ENCODE measurements at regions not wholly inside any gene's neighbourhood (a gene's known extent, or its start where the extent isn't known, plus 50 kb on each side); places are given as distances from the start of the nearest gene placed in this dataset.

DNA sequence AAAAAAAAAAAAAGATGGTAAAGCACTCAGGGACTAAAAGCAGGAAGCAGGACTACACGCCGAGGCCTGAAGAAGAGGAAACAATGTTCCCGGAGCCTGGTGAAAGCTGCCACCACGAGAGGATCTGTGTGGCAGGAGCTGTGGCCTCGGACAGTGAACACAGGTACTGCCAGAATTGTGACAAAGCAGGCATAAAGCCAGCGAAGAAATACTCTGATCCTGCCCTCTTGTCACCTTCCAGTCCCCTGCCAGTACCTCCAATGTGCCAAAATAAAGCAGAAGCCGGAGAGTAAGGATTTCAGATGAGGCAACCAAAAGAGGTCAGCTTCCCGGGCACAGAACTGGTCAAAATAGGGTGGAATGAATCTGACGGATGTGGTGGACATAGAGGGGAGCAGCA, 211.5 kb upstream of the TARS1 start:
- Histone ChIP-seq H3K9me3 (no peaks in the 10 kb centered on the region), H3K27me3 (no peaks in the 10 kb centered on the region), H3K4me3 (no peak overlapping the region), H3K4me1 (peaks cover 5 to 25% of the 10 kb centered on the region in 2 donors), H3K27ac (peak overlapping the region; percentile 58 to 73), H3K36me3 (no peaks in the 10 kb centered on the region)
- intact Hi-C loops (cut with DNase I), result no loop called here
- no peak for DNase-seq (ENCODE audit: low spot score in 2 of 2)
- TF ChIP-seq, protein P1, sequence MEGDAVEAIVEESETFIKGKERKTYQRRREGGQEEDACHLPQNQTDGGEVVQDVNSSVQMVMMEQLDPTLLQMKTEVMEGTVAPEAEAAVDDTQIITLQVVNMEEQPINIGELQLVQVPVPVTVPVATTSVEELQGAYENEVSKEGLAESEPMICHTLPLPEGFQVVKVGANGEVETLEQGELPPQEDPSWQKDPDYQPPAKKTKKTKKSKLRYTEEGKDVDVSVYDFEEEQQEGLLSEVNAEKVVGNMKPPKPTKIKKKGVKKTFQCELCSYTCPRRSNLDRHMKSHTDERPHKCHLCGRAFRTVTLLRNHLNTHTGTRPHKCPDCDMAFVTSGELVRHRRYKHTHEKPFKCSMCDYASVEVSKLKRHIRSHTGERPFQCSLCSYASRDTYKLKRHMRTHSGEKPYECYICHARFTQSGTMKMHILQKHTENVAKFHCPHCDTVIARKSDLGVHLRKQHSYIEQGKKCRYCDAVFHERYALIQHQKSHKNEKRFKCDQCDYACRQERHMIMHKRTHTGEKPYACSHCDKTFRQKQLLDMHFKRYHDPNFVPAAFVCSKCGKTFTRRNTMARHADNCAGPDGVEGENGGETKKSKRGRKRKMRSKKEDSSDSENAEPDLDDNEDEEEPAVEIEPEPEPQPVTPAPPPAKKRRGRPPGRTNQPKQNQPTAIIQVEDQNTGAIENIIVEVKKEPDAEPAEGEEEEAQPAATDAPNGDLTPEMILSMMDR (IDR thresholded peaks at IDR 0.05), result no peak

DNA sequence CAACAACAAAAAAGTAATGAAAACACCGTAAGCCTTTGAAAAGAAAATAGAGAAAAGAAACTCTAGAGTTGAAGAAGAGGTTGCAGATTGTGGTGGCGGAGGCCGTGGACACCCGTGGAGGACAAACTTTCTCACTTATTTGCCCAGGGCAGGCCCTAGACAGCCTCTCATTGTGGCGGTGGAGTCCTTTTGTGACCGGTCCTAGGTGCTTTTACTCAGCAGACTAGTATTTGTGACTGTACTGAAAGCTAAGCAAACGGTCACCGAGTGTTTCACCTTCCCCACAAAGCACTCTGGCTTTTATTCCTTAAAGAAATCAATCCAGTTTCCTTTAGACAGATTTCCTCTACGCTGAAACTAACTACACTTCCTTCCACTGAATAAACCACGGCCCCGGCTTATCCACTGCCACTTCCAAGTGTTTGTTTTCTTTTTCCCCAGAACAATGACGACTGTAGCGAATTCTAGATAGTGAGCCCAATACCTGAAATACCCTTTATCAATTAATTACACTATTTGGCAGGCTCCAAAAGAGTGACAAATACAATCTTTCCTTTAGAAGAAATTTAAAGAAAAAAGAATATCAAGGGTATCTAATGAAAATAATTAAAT, 210.2 kb upstream of the TARS1 start:
- no peaks in the 10 kb centered on the region for H3K27me3 ChIP-seq
- no peaks in the 10 kb centered on the region for H3K9me3 ChIP-seq
- peaks cover 5 to 23% of the 10 kb centered on the region in 2 donors for H3K4me1 ChIP-seq
- TF ChIP-seq, protein P1 (IDR thresholded peaks at IDR 0.05), result no peak
- H3K36me3 ChIP-seq, result no peaks in the 10 kb centered on the region
- intact Hi-C loops (cut with DNase I), result no loop called here
- peak overlapping the region; percentile 38 to 52 for H3K27ac ChIP-seq
- peak overlapping the region in 1 of 2 donors; percentile 19 for H3K4me3 ChIP-seq
- DNase-seq (ENCODE audit: low spot score in 2 of 2), result no peak

DNA sequence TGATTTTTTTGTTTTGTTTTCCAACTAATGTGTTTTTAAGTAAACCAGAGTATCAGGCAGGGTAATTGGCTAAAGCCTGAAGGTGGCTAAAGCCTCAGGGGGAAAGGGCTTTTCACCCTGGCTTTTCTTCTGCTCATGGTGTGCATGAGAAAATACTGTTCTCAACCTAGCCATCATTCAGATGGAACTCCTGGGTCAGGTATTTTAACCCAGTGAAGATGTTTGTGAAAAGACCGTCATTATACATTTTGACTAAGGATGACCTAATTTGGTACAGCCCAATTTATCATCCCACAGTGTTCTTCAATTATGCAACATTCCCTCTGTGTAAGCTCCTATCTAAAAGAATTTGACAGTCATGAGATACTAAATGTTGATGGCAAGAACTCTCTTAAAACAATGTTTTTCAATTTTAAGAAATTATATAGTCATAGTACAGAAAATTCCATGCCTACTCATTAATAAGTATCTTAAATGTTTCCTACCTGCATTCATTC, 209.5 kb upstream of the TARS1 start:
- Histone ChIP-seq H3K27ac (peak overlapping the region in 1 of 2 donors; percentile 38), H3K36me3 (no peaks in the 10 kb centered on the region), H3K27me3 (no peaks in the 10 kb centered on the region), H3K4me1 (peaks cover 5 to 23% of the 10 kb centered on the region in 2 donors), H3K4me3 (no peak overlapping the region), H3K9me3 (no peaks in the 10 kb centered on the region)
- TF ChIP-seq, protein P1 (IDR thresholded peaks at IDR 0.05), result no peak
- intact Hi-C loops (cut with DNase I), result no loop called here
- no peak for DNase-seq (ENCODE audit: low spot score in 2 of 2)

DNA sequence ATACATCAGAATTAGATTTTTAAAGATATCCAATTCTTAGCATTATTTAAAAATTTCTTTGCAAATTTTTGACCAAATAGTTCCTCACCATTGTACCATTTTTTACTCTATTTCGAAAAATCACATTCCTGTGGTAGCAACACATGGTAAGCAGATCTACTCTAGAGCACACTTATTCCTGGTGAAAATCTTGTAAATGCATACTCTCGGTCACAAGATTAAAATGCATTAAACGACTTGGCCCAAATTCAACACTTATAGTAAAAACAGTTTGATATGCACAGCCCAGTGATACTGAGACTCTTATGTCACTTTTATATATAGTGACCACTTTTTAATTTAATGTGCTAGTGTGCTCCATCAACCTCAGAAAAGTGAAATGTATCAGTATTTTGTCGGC, 208.8 kb upstream of the TARS1 start:
- no peak for DNase-seq (ENCODE audit: low spot score in 2 of 2)
- Histone ChIP-seq H3K4me1 (peaks cover 5 to 21% of the 10 kb centered on the region in 2 donors), H3K9me3 (no peaks in the 10 kb centered on the region), H3K36me3 (no peaks in the 10 kb centered on the region), H3K27ac (no peak overlapping the region), H3K4me3 (no peak overlapping the region), H3K27me3 (no peaks in the 10 kb centered on the region)
- intact Hi-C loops (cut with DNase I), result no loop called here
- TF ChIP-seq, protein P1 (IDR thresholded peaks at IDR 0.05), result no peak

DNA sequence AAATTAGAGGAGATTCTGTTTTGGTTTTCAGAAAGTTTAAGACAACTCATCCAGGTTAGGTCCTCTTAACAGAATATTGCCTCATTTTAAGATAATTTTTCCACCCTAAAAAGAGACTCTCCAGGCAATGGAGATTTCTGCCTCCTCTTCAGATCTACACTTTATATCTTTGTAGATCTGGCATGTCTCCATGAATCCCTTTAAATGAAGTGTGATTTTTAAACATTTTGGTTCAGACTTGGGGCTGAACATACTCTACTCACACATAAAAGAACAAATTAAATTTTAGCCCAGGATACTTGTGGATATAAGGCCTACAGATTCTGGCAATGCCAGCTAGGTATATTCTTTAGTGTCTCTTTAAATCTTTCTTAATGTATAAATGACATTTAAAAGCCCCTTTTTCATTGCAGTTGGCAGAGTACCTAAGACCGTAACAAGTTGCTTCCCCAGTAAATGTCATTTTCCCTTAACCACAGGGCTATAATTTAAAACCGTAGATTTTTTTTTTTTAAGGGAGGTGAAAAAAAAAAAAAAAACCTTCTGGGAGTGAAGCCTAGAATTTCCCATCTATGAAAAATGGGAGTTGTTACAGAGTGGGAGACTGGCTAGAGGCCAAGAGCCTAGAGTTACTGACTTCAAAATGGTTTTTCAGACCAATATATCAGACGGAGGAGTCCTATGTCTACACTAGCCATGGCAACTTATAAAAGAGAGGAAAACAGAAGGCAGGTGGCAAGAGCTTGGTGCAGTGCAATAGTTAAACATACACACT, 207.8 kb upstream of the TARS1 start:
- Histone ChIP-seq H3K36me3 (no peaks in the 10 kb centered on the region), H3K9me3 (no peaks in the 10 kb centered on the region), H3K4me1 (peaks cover 0 to 14% of the 10 kb centered on the region in 2 donors), H3K4me3 (no peak overlapping the region), H3K27me3 (no peaks in the 10 kb centered on the region), H3K27ac (no peak overlapping the region)
- intact Hi-C loops (cut with DNase I), result no loop called here
- DNase-seq (ENCODE audit: low spot score in 2 of 2), result no peak
- TF ChIP-seq, protein P1 (IDR thresholded peaks at IDR 0.05), result no peak

Measured in ascending aorta (tissue), 2 donors.